ENCODE measurements at regions not wholly inside any gene's neighbourhood (a gene's known extent, or its start where the extent isn't known, plus 50 kb on each side); places are given as distances from the start of the nearest gene placed in this dataset.

- H3K36me3 Mint-ChIP-seq, result no peaks in the 10 kb centered on the region
- H3K4me3 Mint-ChIP-seq, result no peak overlapping the region
- no peaks in the 10 kb centered on the region for H3K4me1 Mint-ChIP-seq
- no peaks in the 10 kb centered on the region for H3K27me3 Mint-ChIP-seq
- no peak for ATAC-seq (ENCODE audit: low read depth)
- DNase-seq, result no peak
- POLR2A ChIA-PET, result no interaction called here
- H3K27ac Mint-ChIP-seq, result no peak overlapping the region
- H3K9me3 Mint-ChIP-seq, result peaks cover 2% of the 10 kb centered on the region
Observed at GRCh38 chr2:122851972-122852531, 1096.6 kb downstream of the TSN start.

- H3K4me3 Mint-ChIP-seq, result no peak overlapping the region
- POLR2A ChIA-PET, result no interaction called here
- no peak overlapping the region for H3K27ac Mint-ChIP-seq
Observed at GRCh38 chr2:122856696-122857095, 1101.2 kb downstream of the TSN start.

GRCh38 chr2:122858075-122858702 is 1102.7 kb downstream of the TSN start:
- POLR2A ChIA-PET, result no interaction called here
- Mint-ChIP-seq H3K4me3 (no peak overlapping the region), H3K4me1 (no peaks in the 10 kb centered on the region), H3K27ac (no peak overlapping the region), H3K36me3 (no peaks in the 10 kb centered on the region), H3K9me3 (peaks cover 6% of the 10 kb centered on the region), H3K27me3 (no peaks in the 10 kb centered on the region)
- ATAC-seq (ENCODE audit: low read depth) (no peak), DNase-seq (no peak)

More at GRCh38 chr2:122856696-122857095, 1101.2 kb downstream of the TSN start:
- Mint-ChIP-seq H3K9me3 (peaks cover 6% of the 10 kb centered on the region), H3K27me3 (no peaks in the 10 kb centered on the region), H3K36me3 (no peaks in the 10 kb centered on the region), H3K4me1 (no peaks in the 10 kb centered on the region)
- ATAC-seq (ENCODE audit: low read depth) (no peak), DNase-seq (no peak)

- Mint-ChIP-seq H3K36me3 (no peaks in the 10 kb centered on the region), H3K27me3 (no peaks in the 10 kb centered on the region), H3K4me3 (no peak overlapping the region), H3K9me3 (peaks cover 5% of the 10 kb centered on the region), H3K27ac (no peak overlapping the region), H3K4me1 (no peaks in the 10 kb centered on the region)
- ATAC-seq (ENCODE audit: low read depth), result no peak
- DNase-seq, result no peak
- POLR2A ChIA-PET, result no interaction called here
Observed at GRCh38 chr2:122858813-122859212, 1103.4 kb downstream of the TSN start.

- peaks cover 6% of the 10 kb centered on the region for H3K9me3 Mint-ChIP-seq
- POLR2A ChIA-PET, result no interaction called here
- no peak overlapping the region for H3K27ac Mint-ChIP-seq
- H3K4me1 Mint-ChIP-seq, result no peaks in the 10 kb centered on the region
- no peak for DNase-seq
- H3K4me3 Mint-ChIP-seq, result no peak overlapping the region
- no peaks in the 10 kb centered on the region for H3K36me3 Mint-ChIP-seq
- H3K27me3 Mint-ChIP-seq, result no peaks in the 10 kb centered on the region
- ATAC-seq (ENCODE audit: low read depth), result no peak
Observed at GRCh38 chr2:122859260-122859659, 1103.8 kb downstream of the TSN start.

- H3K4me3 Mint-ChIP-seq, result no peak overlapping the region
- DNase-seq (no peak), ATAC-seq (ENCODE audit: low read depth) (no peak)
- H3K36me3 Mint-ChIP-seq, result no peaks in the 10 kb centered on the region
- no peak overlapping the region for H3K27ac Mint-ChIP-seq
- H3K9me3 Mint-ChIP-seq, result peaks cover 7% of the 10 kb centered on the region
- no peaks in the 10 kb centered on the region for H3K4me1 Mint-ChIP-seq
- no peaks in the 10 kb centered on the region for H3K27me3 Mint-ChIP-seq
- POLR2A ChIA-PET, result no interaction called here
Observed at GRCh38 chr2:122863532-122863931, 1108.1 kb downstream of the TSN start.

GRCh38 chr2:122864728-122865127 is 1109.3 kb downstream of the TSN start:
- no peaks in the 10 kb centered on the region for H3K36me3 Mint-ChIP-seq
- POLR2A ChIA-PET, result no interaction called here
- H3K27ac Mint-ChIP-seq, result no peak overlapping the region
- H3K4me3 Mint-ChIP-seq, result no peak overlapping the region
- no peaks in the 10 kb centered on the region for H3K4me1 Mint-ChIP-seq
- peaks cover 2% of the 10 kb centered on the region for H3K9me3 Mint-ChIP-seq
- DNase-seq (no peak), ATAC-seq (ENCODE audit: low read depth) (no peak)
- no peaks in the 10 kb centered on the region for H3K27me3 Mint-ChIP-seq

GRCh38 chr2:122866095-122866494 is 1110.6 kb downstream of the TSN start:
- Mint-ChIP-seq H3K4me1 (no peaks in the 10 kb centered on the region), H3K27ac (no peak overlapping the region), H3K36me3 (no peaks in the 10 kb centered on the region), H3K4me3 (no peak overlapping the region), H3K27me3 (no peaks in the 10 kb centered on the region), H3K9me3 (peaks cover 2% of the 10 kb centered on the region)
- POLR2A ChIA-PET, result no interaction called here
- no peak for DNase-seq
- ATAC-seq (ENCODE audit: low read depth), result no peak

GRCh38 chr2:122867941-122868340 is 1112.5 kb downstream of the TSN start:
- no peak for DNase-seq
- Mint-ChIP-seq H3K27ac (no peak overlapping the region), H3K27me3 (no peaks in the 10 kb centered on the region), H3K4me1 (no peaks in the 10 kb centered on the region), H3K4me3 (no peak overlapping the region), H3K9me3 (peaks cover 2% of the 10 kb centered on the region), H3K36me3 (no peaks in the 10 kb centered on the region)
- ATAC-seq (ENCODE audit: low read depth), result no peak
- POLR2A ChIA-PET, result no interaction called here

- no peak for DNase-seq
- POLR2A ChIA-PET, result no interaction called here
Observed at GRCh38 chr2:122868646-122869275, 1113.3 kb downstream of the TSN start.

GRCh38 chr2:122873951-122874350 is 1118.5 kb downstream of the TSN start:
- Mint-ChIP-seq H3K36me3 (no peaks in the 10 kb centered on the region), H3K27me3 (no peaks in the 10 kb centered on the region), H3K9me3 (no peaks in the 10 kb centered on the region), H3K27ac (no peak overlapping the region), H3K4me3 (no peak overlapping the region), H3K4me1 (no peaks in the 10 kb centered on the region)
- POLR2A ChIA-PET, result no interaction called here
- ATAC-seq (ENCODE audit: low read depth) (no peak), DNase-seq (no peak)

More at GRCh38 chr2:122868646-122869275, 1113.3 kb downstream of the TSN start:
- Mint-ChIP-seq H3K27me3 (no peaks in the 10 kb centered on the region), H3K4me1 (no peaks in the 10 kb centered on the region), H3K4me3 (no peak overlapping the region), H3K36me3 (no peaks in the 10 kb centered on the region), H3K27ac (no peak overlapping the region), H3K9me3 (peaks cover 2% of the 10 kb centered on the region)
- no peak for ATAC-seq (ENCODE audit: low read depth)

GRCh38 chr2:122875091-122875865 is 1119.8 kb downstream of the TSN start:
- no peak for ATAC-seq (ENCODE audit: low read depth)
- Mint-ChIP-seq H3K27me3 (no peaks in the 10 kb centered on the region), H3K4me1 (no peaks in the 10 kb centered on the region), H3K4me3 (no peak overlapping the region), H3K36me3 (no peaks in the 10 kb centered on the region), H3K9me3 (no peaks in the 10 kb centered on the region), H3K27ac (no peak overlapping the region)
- POLR2A ChIA-PET, result no interaction called here
- no peak for DNase-seq

GRCh38 chr2:122883849-122884248 is 1128.4 kb downstream of the TSN start:
- no peaks in the 10 kb centered on the region for H3K36me3 Mint-ChIP-seq
- DNase-seq, result no peak
- POLR2A ChIA-PET, result no interaction called here
- no peaks in the 10 kb centered on the region for H3K9me3 Mint-ChIP-seq
- H3K4me3 Mint-ChIP-seq, result no peak overlapping the region
- no peak overlapping the region for H3K27ac Mint-ChIP-seq
- no peak for ATAC-seq (ENCODE audit: low read depth)
- no peaks in the 10 kb centered on the region for H3K4me1 Mint-ChIP-seq
- H3K27me3 Mint-ChIP-seq, result no peaks in the 10 kb centered on the region

- H3K4me1 Mint-ChIP-seq, result no peaks in the 10 kb centered on the region
- H3K27me3 Mint-ChIP-seq, result no peaks in the 10 kb centered on the region
- no peak overlapping the region for H3K27ac Mint-ChIP-seq
- no peak for DNase-seq
- no peak for ATAC-seq (ENCODE audit: low read depth)
- H3K36me3 Mint-ChIP-seq, result no peaks in the 10 kb centered on the region
- no peaks in the 10 kb centered on the region for H3K9me3 Mint-ChIP-seq
- no peak overlapping the region for H3K4me3 Mint-ChIP-seq
- POLR2A ChIA-PET, result no interaction called here
Observed at GRCh38 chr2:122884889-122885288, 1129.4 kb downstream of the TSN start.
